B cell (primary cell): ENCODE measurements at regions not wholly inside any gene's neighbourhood (a gene's known extent, or its start where the extent isn't known, plus 50 kb on each side); places are given as distances from the start of the nearest gene placed in this dataset.

Source experiments
- CTCF ChIP-seq: fragments of 200-600 bp; IDR thresholded peaks from one replicate; pipeline ENCODE4 v1.8.0; 2022; ENCODE audit warnings: antibody characterized with exemption, mild to moderate bottlenecking
- EZH2 ChIP-seq: IDR thresholded peaks from 2 replicates; pipeline ENCODE4 v1.6.1; 2012; ENCODE audit warnings: borderline replicate concordance, low read depth, mild to moderate bottlenecking, moderate library complexity, low read length; ENCODE audit not compliant: insufficient read depth, poor library complexity, severe bottlenecking

- no peak for TF ChIP-seq CTCF
- no peak for TF ChIP-seq EZH2
These were observed 90.1 kb upstream of the KCNJ18 start for GRCh38 chr17:21602176-21602575.
